ENCODE measurements at regions not wholly inside any gene's neighbourhood (a gene's known extent, or its start where the extent isn't known, plus 50 kb on each side); places are given as distances from the start of the nearest gene placed in this dataset.

- no peak for DNase-seq (ENCODE audit: low spot score)
Measured at GRCh38 chr7:156450473-156450872, 190.1 kb upstream of the RNF32 start.

GRCh38 chr7:156448918-156449317 lies 191.7 kb upstream of the RNF32 start:
- no peak for DNase-seq (ENCODE audit: low spot score)

DNA sequence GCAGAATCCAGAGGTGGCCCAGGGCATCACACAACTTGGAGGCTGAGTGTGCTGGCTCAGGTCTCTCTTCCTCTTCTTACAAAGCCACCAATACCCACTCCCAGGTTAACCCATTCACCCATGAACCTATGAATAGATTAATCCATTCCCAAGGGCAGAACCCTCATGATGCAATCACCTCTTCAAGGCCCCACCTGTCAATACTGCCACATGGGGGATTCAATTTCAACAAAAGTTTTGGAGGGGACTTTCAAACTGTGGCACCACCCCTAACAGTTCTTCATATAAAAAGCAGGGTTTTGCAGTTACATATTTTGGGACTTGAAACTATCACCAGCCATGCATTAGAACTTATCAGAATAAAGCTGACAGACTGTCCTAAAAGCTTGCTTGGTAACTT lies 193.6 kb upstream of the RNF32 start:
- DNase-seq (ENCODE audit: low spot score), result no peak

DNA sequence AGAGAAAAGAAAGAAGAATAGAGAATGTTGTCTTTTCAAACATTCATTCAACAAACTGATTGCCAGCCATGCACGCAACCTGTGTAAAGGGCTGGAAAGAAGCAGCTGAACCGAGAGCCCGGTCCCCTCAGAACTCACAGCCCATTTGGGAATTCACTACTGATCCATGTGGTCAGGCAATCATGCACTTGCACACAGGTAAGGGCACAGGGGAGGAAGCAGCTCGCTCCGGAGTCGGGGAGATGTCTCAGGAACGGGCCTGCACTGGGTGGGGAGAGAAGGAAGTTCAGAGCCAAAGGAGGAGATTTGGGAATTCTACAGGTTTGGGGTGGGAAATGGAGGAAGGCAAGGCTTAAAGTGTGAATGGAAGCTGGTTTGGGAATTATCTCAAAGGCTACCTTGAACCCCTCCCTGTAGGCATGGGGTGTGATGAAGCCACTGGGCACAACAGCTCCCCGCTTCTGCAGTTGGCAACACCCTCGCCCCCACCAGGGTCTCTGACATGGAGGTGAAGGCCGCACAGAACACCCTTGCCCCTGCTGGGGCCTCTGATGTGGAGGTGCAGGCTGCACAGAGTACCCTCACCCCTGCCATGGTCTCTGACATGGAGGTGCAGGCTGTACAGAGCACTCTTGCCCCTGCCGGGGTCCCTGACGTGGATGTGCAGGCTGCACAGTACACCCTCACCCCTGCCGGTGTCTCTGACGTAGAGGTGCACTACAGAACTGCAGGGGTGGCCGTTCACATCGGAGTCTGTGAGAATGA lies 194.4 kb upstream of the RNF32 start:
- DNase-seq (ENCODE audit: low spot score), result no peak

DNA sequence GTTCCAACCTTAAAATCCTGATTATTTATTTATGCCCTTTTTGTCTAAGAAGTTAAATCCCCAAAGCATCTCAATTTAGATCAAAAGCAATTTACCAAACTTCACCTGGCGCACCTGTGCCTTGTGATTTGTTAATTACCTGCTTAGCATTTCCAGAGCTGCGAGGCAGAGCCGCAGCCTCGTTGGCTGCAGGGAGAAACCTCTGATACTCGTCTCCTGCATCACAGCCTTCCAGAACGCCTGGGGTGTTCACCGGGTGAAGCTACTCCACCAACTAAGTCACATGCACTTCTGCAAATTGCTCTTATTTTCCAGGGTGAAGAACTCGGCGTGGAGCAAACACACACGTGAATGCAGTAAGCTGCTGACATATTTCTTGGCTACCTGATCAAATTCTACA lies 198.1 kb upstream of the RNF32 start:
- no peak for DNase-seq (ENCODE audit: low spot score)

- DNase-seq (ENCODE audit: low spot score), result no peak
Measured at GRCh38 chr7:156440456-156440855, 200.1 kb upstream of the RNF32 start.

DNA sequence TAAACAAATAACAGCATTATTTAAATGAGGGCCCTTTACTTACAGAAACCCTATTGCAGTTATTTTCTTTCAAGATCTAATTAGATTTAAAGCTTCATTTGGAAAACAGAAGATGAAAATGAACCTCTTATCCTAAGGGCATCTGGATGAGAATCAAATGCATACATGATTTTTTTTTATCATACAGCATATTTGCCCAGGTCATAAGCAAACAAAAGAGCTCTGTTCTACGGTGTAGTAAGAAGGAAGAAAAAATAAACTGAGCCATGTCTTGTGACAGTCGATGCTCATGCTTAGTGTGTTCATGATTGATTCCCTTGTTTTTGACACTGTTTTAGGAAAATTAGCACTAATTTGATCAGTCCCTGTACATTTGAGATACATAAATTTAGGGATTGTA lies 202.6 kb upstream of the RNF32 start:
- no peak for DNase-seq (ENCODE audit: low spot score)

GRCh38 chr7:156437021-156437614 lies 203.5 kb upstream of the RNF32 start:
- no peak for DNase-seq (ENCODE audit: low spot score)

- no peak for DNase-seq (ENCODE audit: low spot score)
Measured at GRCh38 chr7:156435486-156436231, 204.9 kb upstream of the RNF32 start.

GRCh38 chr7:156434706-156435105 lies 205.9 kb upstream of the RNF32 start:
- DNase-seq (ENCODE audit: low spot score), result no peak

- DNase-seq (ENCODE audit: low spot score), result no peak
Measured at GRCh38 chr7:156432018-156432417, 208.6 kb upstream of the RNF32 start.

DNA sequence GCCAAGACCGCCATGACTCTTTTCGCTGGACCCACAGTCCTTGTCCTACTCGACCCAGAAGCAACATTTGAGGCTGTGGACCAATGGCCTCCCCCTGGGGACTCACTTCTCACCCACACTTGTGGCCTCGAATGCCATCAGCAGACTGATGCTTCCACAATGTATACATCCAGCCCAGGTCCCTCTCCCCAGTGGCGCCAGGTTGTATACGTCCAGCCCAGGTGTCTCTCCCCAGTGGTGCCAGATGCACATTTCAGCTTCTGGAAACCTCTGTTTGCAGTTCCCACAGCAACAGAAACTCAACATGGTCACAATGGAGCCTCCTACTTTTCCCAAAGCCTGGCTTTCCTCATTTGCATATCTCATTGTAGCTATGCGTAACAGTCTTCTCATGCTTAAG lies 210.5 kb upstream of the RNF32 start:
- DNase-seq (ENCODE audit: low spot score), result no peak

GRCh38 chr7:156429514-156429913 lies 211.1 kb upstream of the RNF32 start:
- no peak for DNase-seq (ENCODE audit: low spot score)

DNA sequence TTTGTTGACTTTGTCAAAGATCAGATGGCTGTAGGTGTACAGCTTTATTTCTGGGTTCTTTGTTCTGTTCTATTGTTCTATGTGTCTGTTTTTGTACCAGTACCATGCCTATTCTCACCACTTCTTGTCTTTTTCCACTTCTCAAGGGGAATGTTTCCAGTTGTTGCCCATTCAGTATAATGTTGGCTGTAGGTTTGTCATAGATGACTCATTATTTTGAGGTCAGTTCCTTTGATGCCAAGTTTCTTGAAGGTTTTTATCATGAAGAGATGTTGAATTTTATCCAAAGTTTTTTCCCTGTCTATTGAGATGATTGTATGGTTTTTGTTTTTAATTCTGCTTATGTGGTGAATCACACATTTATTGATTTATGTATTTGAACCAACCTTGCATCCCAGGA lies 216.7 kb upstream of the RNF32 start:
- no peak for DNase-seq (ENCODE audit: low spot score)

DNA sequence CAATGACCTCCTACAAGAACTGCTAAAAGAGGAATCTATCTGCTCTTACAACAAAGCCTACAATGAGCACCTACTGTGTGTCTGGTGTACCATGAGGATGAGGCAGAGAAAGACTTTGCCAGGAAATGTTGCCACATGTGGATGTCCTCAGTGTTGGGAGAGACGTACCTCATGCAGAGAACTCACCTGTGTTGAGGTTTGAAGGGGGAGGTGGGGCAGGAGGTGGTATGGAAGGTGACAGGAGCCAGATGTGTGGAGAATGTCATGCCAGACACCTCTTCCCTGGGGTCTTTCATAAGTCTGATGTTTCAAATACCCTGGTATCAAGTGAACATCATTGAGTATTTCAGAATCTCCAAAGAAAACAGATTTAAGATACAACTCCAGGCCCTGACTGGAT lies 220.1 kb upstream of the RNF32 start:
- no peak for DNase-seq (ENCODE audit: low spot score)

DNA sequence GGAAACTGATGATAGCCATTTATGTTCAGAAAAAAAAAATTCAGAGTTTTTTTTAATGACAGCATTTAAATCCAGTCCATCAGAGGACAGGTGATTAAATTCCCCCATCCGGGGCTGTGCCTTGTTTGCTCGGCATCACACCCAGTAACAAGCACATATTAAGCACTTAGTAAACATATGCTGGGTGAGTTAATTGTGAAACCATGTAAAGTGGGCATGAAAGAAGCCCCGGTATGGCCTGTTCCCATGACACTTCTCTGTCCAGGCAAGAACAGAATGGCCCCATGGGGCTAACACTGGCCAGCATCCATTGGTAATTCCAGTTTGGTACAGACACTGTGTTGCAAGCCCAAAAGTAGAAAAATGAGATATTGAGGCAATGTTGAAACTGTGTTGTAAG lies 220.8 kb upstream of the RNF32 start:
- DNase-seq (ENCODE audit: low spot score), result no peak

- DNase-seq (ENCODE audit: low spot score), result no peak
Measured at GRCh38 chr7:156402255-156402654, 238.3 kb upstream of the RNF32 start.

DNA sequence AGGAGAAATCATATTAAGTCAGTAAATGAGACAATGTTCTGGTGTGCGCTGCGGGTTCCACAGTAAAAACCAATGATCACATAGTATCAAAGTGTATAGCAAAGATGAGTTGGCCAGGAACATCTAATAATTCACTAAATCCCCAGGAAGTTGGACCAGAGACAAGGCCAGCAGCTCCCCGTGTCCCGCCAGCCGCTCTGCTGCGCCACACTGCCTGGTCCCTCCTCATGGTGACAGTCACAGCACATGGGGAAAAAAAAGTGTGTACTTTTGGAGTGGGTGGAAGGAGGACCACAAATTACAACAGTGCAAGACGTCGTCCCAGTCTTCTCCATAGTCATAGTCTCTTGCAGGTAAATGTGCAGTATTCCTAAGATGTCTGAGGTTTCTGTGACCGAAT lies 239.0 kb upstream of the RNF32 start:
- no peak for DNase-seq (ENCODE audit: low spot score)

DNA sequence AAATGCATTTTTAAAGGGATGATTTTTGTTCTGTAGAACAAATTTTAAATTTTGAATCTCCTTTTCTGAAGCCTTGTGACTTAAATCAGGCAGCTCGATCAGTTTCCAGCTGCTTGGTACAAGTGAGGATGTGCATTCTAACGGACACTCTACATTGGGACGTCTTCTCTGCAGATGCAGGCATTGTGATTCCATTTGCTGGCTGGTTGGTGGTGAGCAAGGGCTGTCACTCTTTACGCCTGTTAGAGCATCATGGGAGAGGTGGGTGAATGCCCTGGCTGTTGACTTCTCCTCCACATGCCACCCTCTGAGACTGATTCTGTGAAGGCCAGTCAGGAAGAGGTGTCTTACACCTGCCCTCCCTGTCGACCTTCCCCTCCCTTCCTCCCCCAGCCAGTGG lies 240.5 kb upstream of the RNF32 start:
- no peak for DNase-seq (ENCODE audit: low spot score)

- no peak for DNase-seq (ENCODE audit: low spot score)
Measured at GRCh38 chr7:156397249-156397648, 243.3 kb upstream of the RNF32 start.

GRCh38 chr7:156389116-156389692 lies 251.4 kb upstream of the RNF32 start:
- no peak for DNase-seq (ENCODE audit: low spot score)

- no peak for DNase-seq (ENCODE audit: low spot score)
Measured at GRCh38 chr7:156386097-156386496, 254.5 kb upstream of the RNF32 start.

DNA sequence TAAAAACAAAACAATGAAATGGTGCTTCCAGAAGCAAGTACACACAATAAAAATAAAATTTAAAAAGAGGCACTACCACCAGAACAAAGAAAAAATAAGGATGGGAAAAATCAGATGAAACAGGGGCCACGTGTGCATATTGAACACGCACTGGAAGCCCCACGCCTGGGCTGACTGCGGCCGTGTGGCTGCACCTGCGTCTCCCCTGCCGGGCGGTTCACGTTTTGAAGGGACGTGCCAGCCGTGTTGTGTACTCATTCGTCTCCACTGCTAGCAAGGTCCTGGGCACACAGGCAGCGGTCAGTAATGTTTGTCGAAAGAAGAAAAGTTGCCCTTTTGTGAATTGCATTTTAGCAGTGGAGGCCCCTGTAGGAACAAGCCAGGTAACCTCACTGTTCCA lies 255.9 kb upstream of the RNF32 start:
- DNase-seq (ENCODE audit: low spot score), result no peak
